ENCODE measurements at regions not wholly inside any gene's neighbourhood (a gene's known extent, or its start where the extent isn't known, plus 50 kb on each side); places are given as distances from the start of the nearest gene placed in this dataset.
A peak's percentile ranks its signal among the peaks of the same experiment; 100 is the strongest.
"Not testable (repeated sequence)": the region's sequence is repeated elsewhere in the genome, so short reads cannot be mapped to it uniquely, and the experiment has no call there.

GRCh38 chr10:22110761-22111160 lies 107.1 kb downstream of the EBLN1 start:
- no peak overlapping the region for H3K4me3 Mint-ChIP-seq
- no peak overlapping the region for H3K27ac Mint-ChIP-seq
- ATAC-seq (no peak), DNase-seq (ENCODE audit: low spot score in 2 of 2) (no peak)
- no peaks in the 10 kb centered on the region for H3K4me1 Mint-ChIP-seq
- H3K9me3 Mint-ChIP-seq: no peaks in the 10 kb centered on the region
- H3K36me3 Mint-ChIP-seq: no peaks in the 10 kb centered on the region

GRCh38 chr10:22105270-22105669 lies 101.7 kb upstream of the DNAJC1 start:
- H3K4me3 Mint-ChIP-seq: no peak overlapping the region
- DNase-seq (ENCODE audit: low spot score in 2 of 2) (no peak), ATAC-seq (no peak)
- H3K9me3 Mint-ChIP-seq: no peaks in the 10 kb centered on the region
- H3K4me1 Mint-ChIP-seq: no peaks in the 10 kb centered on the region
- H3K27ac Mint-ChIP-seq: no peak overlapping the region
- no peaks in the 10 kb centered on the region for H3K36me3 Mint-ChIP-seq

DNA sequence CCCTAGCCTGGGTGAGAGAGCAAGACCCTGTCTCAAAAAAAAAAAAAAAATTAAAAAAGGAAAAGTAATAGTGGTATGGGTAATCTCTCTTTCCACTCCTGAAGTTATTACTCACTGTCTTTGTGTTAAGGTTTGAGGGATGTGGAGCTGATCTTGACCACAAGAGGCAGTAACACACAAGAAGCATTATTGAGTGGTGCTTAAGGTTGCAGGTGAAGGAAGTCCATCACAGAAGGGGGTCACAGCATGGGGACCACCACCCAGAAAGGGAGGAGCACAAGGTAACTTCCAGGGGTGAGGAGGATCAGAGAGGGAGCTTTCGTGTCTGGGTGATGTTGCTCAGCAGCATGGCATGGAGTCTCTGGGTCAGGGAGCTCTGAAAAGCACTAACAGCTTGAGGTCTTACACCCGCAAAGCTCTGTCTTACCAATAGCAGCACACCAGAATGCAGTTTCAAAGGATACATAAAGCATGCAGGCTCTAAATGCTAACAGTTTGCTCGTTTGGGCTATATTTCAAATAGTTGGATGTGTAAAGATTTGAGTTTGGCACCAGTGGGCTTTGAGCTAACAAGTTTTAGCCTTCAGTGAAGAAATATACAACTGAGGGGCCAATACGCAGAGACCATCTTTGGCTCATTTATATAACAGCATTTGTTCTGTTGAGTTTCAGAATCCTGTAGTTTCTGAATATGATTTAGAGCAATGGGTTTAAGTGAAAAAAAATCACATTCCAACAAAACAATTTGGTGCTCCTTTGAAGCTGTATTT lies 100.4 kb upstream of the DNAJC1 start:
- no peaks in the 10 kb centered on the region for H3K9me3 Mint-ChIP-seq
- H3K27ac Mint-ChIP-seq: no peak overlapping the region
- no peaks in the 10 kb centered on the region for H3K4me1 Mint-ChIP-seq
- H3K36me3 Mint-ChIP-seq: no peaks in the 10 kb centered on the region
- H3K4me3 Mint-ChIP-seq: no peak overlapping the region
- ATAC-seq: peak; percentile 57
- no peak for DNase-seq (ENCODE audit: low spot score in 2 of 2)

DNA sequence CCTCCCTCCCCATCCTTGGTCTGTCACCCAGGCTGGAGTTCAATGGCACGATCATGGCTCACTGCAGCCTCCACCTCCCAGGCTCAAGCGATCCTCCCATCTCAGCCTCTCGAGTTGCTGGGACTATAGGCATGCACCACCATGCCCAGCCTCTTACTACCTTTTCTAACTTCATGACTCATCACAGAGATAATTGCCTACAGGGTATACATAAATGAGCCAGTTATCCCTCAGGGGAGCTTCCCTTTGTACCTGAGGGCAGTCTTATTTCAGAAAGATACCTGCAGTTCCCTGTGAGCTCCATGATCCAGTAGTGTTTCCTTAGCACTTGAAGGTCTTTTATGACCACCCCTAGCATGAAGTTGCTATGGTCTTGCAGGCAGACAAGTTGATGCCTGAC lies 94.2 kb upstream of the DNAJC1 start:
- Mint-ChIP-seq H3K36me3 (no peaks in the 10 kb centered on the region), H3K4me1 (no peaks in the 10 kb centered on the region), H3K9me3 (no peaks in the 10 kb centered on the region), H3K27ac (no peak overlapping the region), H3K4me3 (no peak overlapping the region)
- no peak for DNase-seq (ENCODE audit: low spot score in 2 of 2)
- no peak for ATAC-seq

GRCh38 chr10:22091260-22091659 lies 87.7 kb upstream of the DNAJC1 start:
- not testable (repeated sequence) for ATAC-seq; H3K9me3 Mint-ChIP-seq; H3K36me3 Mint-ChIP-seq; DNase-seq (ENCODE audit: low spot score in 2 of 2); H3K4me3 Mint-ChIP-seq; H3K4me1 Mint-ChIP-seq; H3K27ac Mint-ChIP-seq

GRCh38 chr10:22087402-22087738 lies 83.8 kb upstream of the DNAJC1 start:
- ATAC-seq: no peak
- Mint-ChIP-seq H3K27ac (no peak overlapping the region), H3K4me1 (no peaks in the 10 kb centered on the region)

DNA sequence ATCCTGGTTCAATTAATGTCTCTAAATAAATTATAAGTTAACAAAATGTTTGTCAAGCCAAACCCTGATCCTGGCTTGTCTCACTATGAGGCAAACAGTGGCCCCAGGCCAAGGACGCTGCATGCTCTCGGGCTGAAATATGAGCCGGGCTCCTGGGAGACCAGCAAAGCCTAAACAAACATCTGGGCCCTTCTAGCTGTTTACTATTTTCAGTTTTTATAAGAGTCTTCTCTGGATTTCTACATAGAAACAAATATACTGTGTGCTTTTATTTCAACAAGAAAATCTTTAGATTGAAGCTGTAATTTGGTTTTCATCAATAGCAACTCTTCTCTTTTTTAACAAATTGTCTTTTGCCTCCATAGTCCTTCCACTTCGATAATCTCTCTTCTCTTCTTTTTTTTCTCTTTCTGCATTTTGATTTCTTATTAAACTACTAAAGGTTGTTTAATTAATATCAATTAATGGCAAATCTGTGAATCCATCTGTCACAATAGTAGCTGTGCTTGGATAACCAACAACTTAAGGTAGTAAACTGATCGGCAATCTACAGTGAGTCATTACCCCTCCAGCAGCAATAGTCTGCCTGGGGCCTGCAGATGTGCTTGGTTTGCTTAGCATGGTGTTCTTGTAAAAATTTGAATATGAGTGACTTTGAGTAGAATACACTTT lies 83.3 kb upstream of the DNAJC1 start:
- Mint-ChIP-seq H3K36me3 (no peaks in the 10 kb centered on the region), H3K27ac (no peak overlapping the region), H3K4me1 (no peaks in the 10 kb centered on the region), H3K4me3 (no peak overlapping the region), H3K9me3 (no peaks in the 10 kb centered on the region)
- ATAC-seq: no peak
- DNase-seq (ENCODE audit: low spot score in 2 of 2): no peak

More at GRCh38 chr10:22087402-22087738, 83.8 kb upstream of the DNAJC1 start:
- no peak overlapping the region for H3K4me3 Mint-ChIP-seq
- H3K9me3 Mint-ChIP-seq: no peaks in the 10 kb centered on the region
- no peaks in the 10 kb centered on the region for H3K36me3 Mint-ChIP-seq
- DNase-seq (ENCODE audit: low spot score in 2 of 2): no peak

GRCh38 chr10:22079921-22080320 lies 76.4 kb upstream of the DNAJC1 start:
- not testable (repeated sequence) for H3K4me3 Mint-ChIP-seq; H3K36me3 Mint-ChIP-seq; ATAC-seq; H3K27ac Mint-ChIP-seq; DNase-seq (ENCODE audit: low spot score in 2 of 2); H3K4me1 Mint-ChIP-seq; H3K9me3 Mint-ChIP-seq

- peaks cover 18% of the 10 kb centered on the region for H3K9me3 Mint-ChIP-seq
- no peak for DNase-seq (ENCODE audit: low spot score in 2 of 2)
- H3K36me3 Mint-ChIP-seq: no peaks in the 10 kb centered on the region
- ATAC-seq: no peak
- H3K4me1 Mint-ChIP-seq: no peaks in the 10 kb centered on the region
- H3K27ac Mint-ChIP-seq: no peak overlapping the region
- no peak overlapping the region for H3K4me3 Mint-ChIP-seq
Measured at GRCh38 chr10:22071332-22071731, 67.8 kb upstream of the DNAJC1 start.

DNA sequence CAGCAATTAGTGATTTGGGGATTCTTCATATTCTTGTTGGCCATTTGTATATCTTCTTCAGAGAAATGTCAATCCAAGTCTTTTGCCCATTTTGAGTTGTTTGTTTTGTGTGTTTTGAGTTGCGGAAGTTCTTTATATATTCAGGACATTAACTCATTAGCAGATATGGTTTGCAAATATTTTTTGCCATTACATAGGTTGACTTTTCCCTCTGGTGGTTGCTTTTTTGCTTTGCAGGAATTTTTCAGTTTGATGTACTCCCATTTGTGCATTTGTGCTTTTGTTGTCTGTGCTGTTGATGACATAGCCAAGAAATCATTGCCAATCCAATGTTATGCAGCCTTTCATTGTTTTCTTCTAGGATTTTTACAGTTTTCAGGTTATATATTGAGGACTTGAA lies 63.6 kb upstream of the DNAJC1 start:
- DNase-seq (ENCODE audit: low spot score in 2 of 2) (no peak), ATAC-seq (no peak)
- Mint-ChIP-seq H3K9me3 (peaks cover 21% of the 10 kb centered on the region), H3K4me1 (no peaks in the 10 kb centered on the region), H3K27ac (no peak overlapping the region), H3K4me3 (no peak overlapping the region), H3K36me3 (no peaks in the 10 kb centered on the region)

DNA sequence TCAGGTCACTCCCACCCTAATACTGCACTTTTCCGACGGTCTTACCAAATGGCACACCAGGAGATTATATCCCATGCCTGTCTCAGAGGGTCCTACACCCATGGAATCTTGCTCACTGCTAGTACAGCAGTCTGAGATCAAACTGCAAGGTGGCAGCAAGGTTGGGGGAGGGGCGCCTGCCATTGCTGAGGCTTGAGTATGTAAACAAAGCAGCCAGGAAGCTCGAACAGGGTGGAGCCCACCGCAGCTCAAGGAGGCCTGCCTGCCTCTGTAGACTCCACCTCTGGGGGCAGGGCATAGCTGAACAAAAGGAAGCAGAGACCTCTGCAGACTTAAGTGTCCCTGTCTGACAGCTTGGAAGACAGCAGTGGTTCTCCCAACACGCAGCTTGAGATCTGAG lies 57.5 kb upstream of the DNAJC1 start:
- H3K9me3 Mint-ChIP-seq; H3K36me3 Mint-ChIP-seq; H3K27ac Mint-ChIP-seq; DNase-seq (ENCODE audit: low spot score in 2 of 2); ATAC-seq; H3K4me1 Mint-ChIP-seq; H3K4me3 Mint-ChIP-seq: not testable (repeated sequence)

GRCh38 chr10:22058201-22058600 lies 54.7 kb upstream of the DNAJC1 start:
- Mint-ChIP-seq H3K9me3 (peaks cover 3% of the 10 kb centered on the region), H3K36me3 (no peaks in the 10 kb centered on the region), H3K27ac (no peak overlapping the region), H3K4me1 (peaks cover 13% of the 10 kb centered on the region), H3K4me3 (no peak overlapping the region)
- ATAC-seq: no peak
- DNase-seq (ENCODE audit: low spot score in 2 of 2): no peak

GRCh38 chr10:22054961-22055360 lies 51.4 kb upstream of the DNAJC1 start:
- peaks cover 6% of the 10 kb centered on the region for H3K4me1 Mint-ChIP-seq

More at GRCh38 chr10:22054961-22055360, 51.4 kb upstream of the DNAJC1 start:
- ATAC-seq: no peak
- Mint-ChIP-seq H3K4me3 (no peak overlapping the region), H3K27ac (no peak overlapping the region), H3K9me3 (no peaks in the 10 kb centered on the region), H3K36me3 (no peaks in the 10 kb centered on the region)
- DNase-seq (ENCODE audit: low spot score in 2 of 2): no peak

All from stimulated activated effector memory CD8-positive, alpha-beta T cell treated with anti-CD3 and anti-CD28 coated beads, Interleukin-12 subunit alpha, Interleukin-12 subunit beta, amount 100 ng/mL, for 72 hours (primary cell).